ENCODE measurements at regions not wholly inside any gene's neighbourhood (a gene's known extent, or its start where the extent isn't known, plus 50 kb on each side); places are given as distances from the start of the nearest gene placed in this dataset.

DNA sequence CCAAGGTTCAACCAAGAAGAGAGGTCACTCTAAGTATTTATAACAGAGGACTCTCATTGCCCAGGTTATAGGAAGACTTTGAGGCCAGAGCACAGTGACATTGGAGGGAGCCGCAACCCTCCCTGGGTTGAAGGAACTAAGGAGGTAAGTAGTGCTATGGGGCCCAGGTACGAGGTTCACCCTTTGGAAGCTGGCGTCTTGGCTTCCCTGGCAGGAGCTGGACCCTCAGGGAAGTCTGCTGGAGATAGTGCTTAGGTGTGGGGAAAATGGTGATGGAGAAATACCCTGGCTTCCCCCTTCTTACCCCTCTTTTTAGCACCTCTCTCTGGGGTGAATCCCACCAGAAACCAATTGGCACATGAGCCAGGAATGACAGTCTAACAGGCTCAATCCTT lies 317.9 kb upstream of the ZNF32 start:
- no peaks in the 10 kb centered on the region for H3K36me3 Mint-ChIP-seq
- peaks cover 25 to 36% (median 28%) of the 10 kb centered on the region in 3 donors for H3K27me3 Mint-ChIP-seq (ENCODE audit: low read depth in 3 of 3)
- peaks cover 15% of the 10 kb centered on the region for H3K4me1 Mint-ChIP-seq
- H3K9me3 Mint-ChIP-seq: peaks cover 0 to 3% (median 0%) of the 10 kb centered on the region in 7 donors
- Histone ChIP-seq H3K4me3 (replicated peaks in 1 of 3; ENCODE audit: low read depth in 2 of 3, low read length in 3 of 3) (no peak overlapping the region), H2AFZ (ENCODE audit: insufficient read depth, low read depth, low read length, poor library complexity, severe bottlenecking) (no peak overlapping the region), H3K9ac (ENCODE audit: insufficient read depth, low read length, poor library complexity, severe bottlenecking) (no peak overlapping the region), H3K36me3 (replicated peaks in 1 of 2; ENCODE audit: control insufficient read depth in 1 of 2, insufficient read depth in 2 of 2, low read length in 2 of 2) (no peaks in the 10 kb centered on the region), H3K9me3 (replicated peaks in 1 of 2; ENCODE audit: control insufficient read depth in 1 of 2, insufficient read depth in 1 of 2, low read length in 2 of 2) (no peaks in the 10 kb centered on the region), H3K4me2 (replicated peaks; ENCODE audit: extremely low read depth, low read length, poor library complexity, severe bottlenecking) (no peak overlapping the region), H3K27ac (ENCODE audit: low read depth in 1 of 2, low read length in 2 of 2) (no peak overlapping the region), H3K4me1 (ENCODE audit: control insufficient read depth in 1 of 2, insufficient read depth in 2 of 2, low read length in 2 of 2) (no peaks in the 10 kb centered on the region), H3K27me3 (ENCODE audit: control insufficient read depth in 2 of 2, insufficient read depth in 2 of 2, low read length in 2 of 2) (peaks cover 0 to 10% of the 10 kb centered on the region in 2 donors), H3K79me2 (ENCODE audit: insufficient read depth, low read length) (no peaks in the 10 kb centered on the region), H4K20me1 (ENCODE audit: insufficient read depth, low read length) (no peaks in the 10 kb centered on the region)
- no peak for DNase-seq
- WGBS (ENCODE audit: insufficient coverage): 88% methylated on average over 2 of the region's 3 CpGs
- TF ChIP-seq, protein P1, sequence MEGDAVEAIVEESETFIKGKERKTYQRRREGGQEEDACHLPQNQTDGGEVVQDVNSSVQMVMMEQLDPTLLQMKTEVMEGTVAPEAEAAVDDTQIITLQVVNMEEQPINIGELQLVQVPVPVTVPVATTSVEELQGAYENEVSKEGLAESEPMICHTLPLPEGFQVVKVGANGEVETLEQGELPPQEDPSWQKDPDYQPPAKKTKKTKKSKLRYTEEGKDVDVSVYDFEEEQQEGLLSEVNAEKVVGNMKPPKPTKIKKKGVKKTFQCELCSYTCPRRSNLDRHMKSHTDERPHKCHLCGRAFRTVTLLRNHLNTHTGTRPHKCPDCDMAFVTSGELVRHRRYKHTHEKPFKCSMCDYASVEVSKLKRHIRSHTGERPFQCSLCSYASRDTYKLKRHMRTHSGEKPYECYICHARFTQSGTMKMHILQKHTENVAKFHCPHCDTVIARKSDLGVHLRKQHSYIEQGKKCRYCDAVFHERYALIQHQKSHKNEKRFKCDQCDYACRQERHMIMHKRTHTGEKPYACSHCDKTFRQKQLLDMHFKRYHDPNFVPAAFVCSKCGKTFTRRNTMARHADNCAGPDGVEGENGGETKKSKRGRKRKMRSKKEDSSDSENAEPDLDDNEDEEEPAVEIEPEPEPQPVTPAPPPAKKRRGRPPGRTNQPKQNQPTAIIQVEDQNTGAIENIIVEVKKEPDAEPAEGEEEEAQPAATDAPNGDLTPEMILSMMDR (IDR thresholded peaks at IDR 0.05): no peak
- H3K27ac Mint-ChIP-seq: no peak overlapping the region
- H3K4me3 Mint-ChIP-seq: peak overlapping the region in 1 of 2 donors; percentile 32
- intact Hi-C loops (cut with micrococcal nuclease): no loop called here

GRCh38 chr10:43965918-43966570 lies 317.4 kb upstream of the ZNF32 start:
- intact Hi-C loops (cut with micrococcal nuclease): no loop called here
- H4K20me1 ChIP-seq (ENCODE audit: insufficient read depth, low read length): no peaks in the 10 kb centered on the region
- no peak overlapping the region for H3K4me2 ChIP-seq (replicated peaks; ENCODE audit: extremely low read depth, low read length, poor library complexity, severe bottlenecking)
- H3K9ac ChIP-seq (ENCODE audit: insufficient read depth, low read length, poor library complexity, severe bottlenecking): no peak overlapping the region
- TF ChIP-seq, protein P1 (IDR thresholded peaks at IDR 0.05): no peak
- Mint-ChIP-seq H3K9me3 (peaks cover 0 to 3% (median 0%) of the 10 kb centered on the region in 7 donors), H3K27me3 (ENCODE audit: low read depth in 3 of 3) (peaks cover 25 to 36% (median 28%) of the 10 kb centered on the region in 3 donors), H3K27ac (no peak overlapping the region), H3K36me3 (no peaks in the 10 kb centered on the region), H3K4me3 (peak overlapping the region in 1 of 2 donors; percentile 32), H3K4me1 (peaks cover 15% of the 10 kb centered on the region)
- H3K79me2 ChIP-seq (ENCODE audit: insufficient read depth, low read length): no peaks in the 10 kb centered on the region
- H3K4me3 ChIP-seq (replicated peaks in 1 of 3; ENCODE audit: low read depth in 2 of 3, low read length in 3 of 3): no peak overlapping the region
- no peak overlapping the region for H2AFZ ChIP-seq (ENCODE audit: insufficient read depth, low read depth, low read length, poor library complexity, severe bottlenecking)
- no peaks in the 10 kb centered on the region for H3K9me3 ChIP-seq (replicated peaks in 1 of 2; ENCODE audit: control insufficient read depth in 1 of 2, insufficient read depth in 1 of 2, low read length in 2 of 2)
- H3K4me1 ChIP-seq (ENCODE audit: control insufficient read depth in 1 of 2, insufficient read depth in 2 of 2, low read length in 2 of 2): no peaks in the 10 kb centered on the region
- 87% methylated on average over 6 of the region's 7 CpGs for WGBS (ENCODE audit: insufficient coverage)
- no peak overlapping the region for H3K27ac ChIP-seq (ENCODE audit: low read depth in 1 of 2, low read length in 2 of 2)
- DNase-seq: no peak
- H3K36me3 ChIP-seq (replicated peaks in 1 of 2; ENCODE audit: control insufficient read depth in 1 of 2, insufficient read depth in 2 of 2, low read length in 2 of 2): no peaks in the 10 kb centered on the region
- H3K27me3 ChIP-seq (ENCODE audit: control insufficient read depth in 2 of 2, insufficient read depth in 2 of 2, low read length in 2 of 2): peaks cover 0 to 10% of the 10 kb centered on the region in 2 donors
